ENCODE measurements at regions not wholly inside any gene's neighbourhood (a gene's known extent, or its start where the extent isn't known, plus 50 kb on each side); places are given as distances from the start of the nearest gene placed in this dataset.
"Not testable (repeated sequence)": the region's sequence is repeated elsewhere in the genome, so short reads cannot be mapped to it uniquely, and the experiment has no call there.

- H3K4me1 ChIP-seq = no peaks in the 10 kb centered on the region
- ATAC-seq = no peak
- no peak for TF ChIP-seq CTCF (IDR thresholded peaks at IDR 0.05)
- no peak for DNase-seq
- no peaks in the 10 kb centered on the region for H3K36me3 ChIP-seq
- H3K27me3 ChIP-seq (ENCODE audit: low read depth) = no peaks in the 10 kb centered on the region
- no peak overlapping the region for H3K4me3 ChIP-seq
- no peak overlapping the region for H3K27ac ChIP-seq
- H3K9me3 ChIP-seq = no peaks in the 10 kb centered on the region
- intact Hi-C loops (cut with DNase I) = no loop called here
These were observed 180.7 kb upstream of the GRM7 start for GRCh38 chr3:6680119-6680806.

GRCh38 chr3:6697285-6697684 lies 163.6 kb upstream of the GRM7 start:
- no peaks in the 10 kb centered on the region for H3K36me3 ChIP-seq
- H3K4me1 ChIP-seq = no peaks in the 10 kb centered on the region
- no peaks in the 10 kb centered on the region for H3K27me3 ChIP-seq (ENCODE audit: low read depth)
- ATAC-seq = no peak
- H3K9me3 ChIP-seq = no peaks in the 10 kb centered on the region
- no peak overlapping the region for H3K4me3 ChIP-seq
- DNase-seq = no peak
- intact Hi-C loops (cut with DNase I) = no loop called here
- TF ChIP-seq CTCF (IDR thresholded peaks at IDR 0.05) = no peak
- no peak overlapping the region for H3K27ac ChIP-seq

GRCh38 chr3:6697722-6698121 lies 163.2 kb upstream of the GRM7 start:
- no peak for TF ChIP-seq CTCF (IDR thresholded peaks at IDR 0.05)
- no peaks in the 10 kb centered on the region for H3K36me3 ChIP-seq
- no peaks in the 10 kb centered on the region for H3K4me1 ChIP-seq
- no peak overlapping the region for H3K27ac ChIP-seq
- DNase-seq (no peak), ATAC-seq (no peak)
- no peaks in the 10 kb centered on the region for H3K27me3 ChIP-seq (ENCODE audit: low read depth)
- intact Hi-C loops (cut with DNase I) = no loop called here
- no peak overlapping the region for H3K4me3 ChIP-seq
- no peaks in the 10 kb centered on the region for H3K9me3 ChIP-seq

- H3K27me3 ChIP-seq (ENCODE audit: low read depth); intact Hi-C loops (cut with DNase I); H3K4me1 ChIP-seq; H3K36me3 ChIP-seq; DNase-seq; H3K4me3 ChIP-seq; ATAC-seq; H3K27ac ChIP-seq; H3K9me3 ChIP-seq: not testable (repeated sequence)
These were observed 156.1 kb upstream of the GRM7 start for GRCh38 chr3:6704817-6705216.

- ATAC-seq = no peak
These were observed 154.1 kb upstream of the GRM7 start for GRCh38 chr3:6706777-6707176.

More at GRCh38 chr3:6706777-6707176, 154.1 kb upstream of the GRM7 start:
- TF ChIP-seq CTCF (IDR thresholded peaks at IDR 0.05) = no peak
- H3K27ac ChIP-seq = no peak overlapping the region
- no peaks in the 10 kb centered on the region for H3K9me3 ChIP-seq
- DNase-seq = no peak
- no peak overlapping the region for H3K4me3 ChIP-seq
- intact Hi-C loops (cut with DNase I) = no loop called here
- H3K27me3 ChIP-seq (ENCODE audit: low read depth) = no peaks in the 10 kb centered on the region
- no peaks in the 10 kb centered on the region for H3K36me3 ChIP-seq
- no peaks in the 10 kb centered on the region for H3K4me1 ChIP-seq
